ENCODE measurements at regions not wholly inside any gene's neighbourhood (a gene's known extent, or its start where the extent isn't known, plus 50 kb on each side); places are given as distances from the start of the nearest gene placed in this dataset.

- DNase-seq (ENCODE audit: insufficient read length, low spot score): no peak
- TF ChIP-seq CTCF (IDR thresholded peaks at IDR 0.05; ENCODE audit: insufficient read depth, missing control alignments): no peak
- FAIRE-seq: no peak
These were observed 2221.9 kb upstream of the RAG2 start for GRCh38 chr11:38819981-38820380.

GRCh38 chr11:38818720-38819119, 2220.7 kb upstream of the RAG2 start:
- FAIRE-seq: no peak

GRCh38 chr11:38814670-38815069, 2216.6 kb upstream of the RAG2 start:
- no peak for DNase-seq (ENCODE audit: insufficient read length, low spot score)
- TF ChIP-seq CTCF (IDR thresholded peaks at IDR 0.05; ENCODE audit: insufficient read depth, missing control alignments): no peak
- no peak for FAIRE-seq

More at GRCh38 chr11:38818720-38819119, 2220.7 kb upstream of the RAG2 start:
- no peak for DNase-seq (ENCODE audit: insufficient read length, low spot score)
- no peak for TF ChIP-seq CTCF (IDR thresholded peaks at IDR 0.05; ENCODE audit: insufficient read depth, missing control alignments)

- FAIRE-seq: no peak
- TF ChIP-seq CTCF (IDR thresholded peaks at IDR 0.05; ENCODE audit: insufficient read depth, missing control alignments): no peak
- DNase-seq (ENCODE audit: insufficient read length, low spot score): no peak
These were observed 2211.5 kb upstream of the RAG2 start for GRCh38 chr11:38809521-38809920.

- FAIRE-seq: no peak
- DNase-seq (ENCODE audit: insufficient read length, low spot score): no peak
- TF ChIP-seq CTCF (IDR thresholded peaks at IDR 0.05; ENCODE audit: insufficient read depth, missing control alignments): no peak
These were observed 2198.2 kb upstream of the RAG2 start for GRCh38 chr11:38796281-38796680.

GRCh38 chr11:38795027-38795426, 2197.0 kb upstream of the RAG2 start:
- FAIRE-seq (no peak), DNase-seq (ENCODE audit: insufficient read length, low spot score) (no peak)

More at GRCh38 chr11:38795027-38795426, 2197.0 kb upstream of the RAG2 start:
- TF ChIP-seq CTCF (IDR thresholded peaks at IDR 0.05; ENCODE audit: insufficient read depth, missing control alignments): no peak
